ENCODE measurements at regions not wholly inside any gene's neighbourhood (a gene's known extent, or its start where the extent isn't known, plus 50 kb on each side); places are given as distances from the start of the nearest gene placed in this dataset.
"Not testable (repeated sequence)": the region's sequence is repeated elsewhere in the genome, so short reads cannot be mapped to it uniquely, and the experiment has no call there.

GRCh38 chr5:2375291-2375690 is 376.2 kb downstream of the IRX2 start:
- Mint-ChIP-seq H3K9me3 (peaks cover 8% of the 10 kb centered on the region), H3K4me1 (no peaks in the 10 kb centered on the region), H3K27ac (no peak overlapping the region), H3K36me3 (ENCODE audit: low read depth) (no peaks in the 10 kb centered on the region), H3K4me3 (no peak overlapping the region), H3K27me3 (no peaks in the 10 kb centered on the region)
- no peak for DNase-seq
- CTCF ChIA-PET = no interaction called here
- POLR2A ChIA-PET = no interaction called here

GRCh38 chr5:2374703-2375102 is 376.8 kb downstream of the IRX2 start:
- Mint-ChIP-seq H3K9me3 (peaks cover 12% of the 10 kb centered on the region), H3K4me1 (no peaks in the 10 kb centered on the region), H3K27ac (no peak overlapping the region), H3K27me3 (no peaks in the 10 kb centered on the region), H3K4me3 (no peak overlapping the region), H3K36me3 (ENCODE audit: low read depth) (no peaks in the 10 kb centered on the region)
- ChIA-PET POLR2A (no interaction called here), CTCF (no interaction called here)
- no peak for DNase-seq

GRCh38 chr5:2373631-2374030 is 377.8 kb downstream of the IRX2 start:
- ChIA-PET POLR2A (no interaction called here), CTCF (no interaction called here)
- Mint-ChIP-seq H3K27ac (no peak overlapping the region), H3K4me1 (no peaks in the 10 kb centered on the region), H3K4me3 (no peak overlapping the region), H3K36me3 (ENCODE audit: low read depth) (no peaks in the 10 kb centered on the region), H3K27me3 (no peaks in the 10 kb centered on the region), H3K9me3 (peaks cover 18% of the 10 kb centered on the region)
- no peak for DNase-seq

GRCh38 chr5:2371419-2371710 is 380.1 kb downstream of the IRX2 start:
- no peaks in the 10 kb centered on the region for H3K36me3 Mint-ChIP-seq (ENCODE audit: low read depth)
- H3K27ac Mint-ChIP-seq = no peak overlapping the region

GRCh38 chr5:2370626-2371418 is 380.7 kb downstream of the IRX2 start:
- Mint-ChIP-seq H3K4me1 (no peaks in the 10 kb centered on the region), H3K36me3 (ENCODE audit: low read depth) (no peaks in the 10 kb centered on the region), H3K27me3 (no peaks in the 10 kb centered on the region), H3K4me3 (no peak overlapping the region), H3K27ac (no peak overlapping the region), H3K9me3 (peaks cover 24% of the 10 kb centered on the region)
- ChIA-PET CTCF (no interaction called here), POLR2A (no interaction called here)
- DNase-seq = no peak

More at GRCh38 chr5:2371419-2371710, 380.1 kb downstream of the IRX2 start:
- Mint-ChIP-seq H3K27me3 (no peaks in the 10 kb centered on the region), H3K9me3 (peaks cover 24% of the 10 kb centered on the region), H3K4me1 (no peaks in the 10 kb centered on the region), H3K4me3 (no peak overlapping the region)
- ChIA-PET CTCF (interaction anchor here (1.0 kb wide), 1 partner anchor 9 kb away, joined by 3 read pairs; no protein-coding TSS in a partner anchor), POLR2A (no interaction called here)
- DNase-seq = no peak

- POLR2A ChIA-PET = no interaction called here
Measured at GRCh38 chr5:2369178-2369577, 382.3 kb downstream of the IRX2 start.

GRCh38 chr5:2366816-2367215 is 384.7 kb downstream of the IRX2 start:
- no peak overlapping the region for H3K27ac Mint-ChIP-seq
- H3K36me3 Mint-ChIP-seq (ENCODE audit: low read depth) = no peaks in the 10 kb centered on the region
- H3K4me3 Mint-ChIP-seq = no peak overlapping the region
- no peaks in the 10 kb centered on the region for H3K4me1 Mint-ChIP-seq
- POLR2A ChIA-PET = no interaction called here
- peaks cover 22% of the 10 kb centered on the region for H3K9me3 Mint-ChIP-seq
- H3K27me3 Mint-ChIP-seq = no peaks in the 10 kb centered on the region
- DNase-seq = no peak
- CTCF ChIA-PET = no interaction called here

More at GRCh38 chr5:2369178-2369577, 382.3 kb downstream of the IRX2 start:
- H3K27ac Mint-ChIP-seq = no peak overlapping the region
- no peaks in the 10 kb centered on the region for H3K27me3 Mint-ChIP-seq
- H3K9me3 Mint-ChIP-seq = peaks cover 28% of the 10 kb centered on the region
- CTCF ChIA-PET = no interaction called here
- H3K4me3 Mint-ChIP-seq = no peak overlapping the region
- no peak for DNase-seq
- H3K4me1 Mint-ChIP-seq = no peaks in the 10 kb centered on the region
- no peaks in the 10 kb centered on the region for H3K36me3 Mint-ChIP-seq (ENCODE audit: low read depth)

GRCh38 chr5:2357309-2357708 is 394.2 kb downstream of the IRX2 start:
- no peak overlapping the region for H3K27ac Mint-ChIP-seq
- no peaks in the 10 kb centered on the region for H3K9me3 Mint-ChIP-seq
- no peak overlapping the region for H3K4me3 Mint-ChIP-seq
- ChIA-PET POLR2A (no interaction called here), CTCF (no interaction called here)
- H3K36me3 Mint-ChIP-seq (ENCODE audit: low read depth) = no peaks in the 10 kb centered on the region
- H3K4me1 Mint-ChIP-seq = no peaks in the 10 kb centered on the region
- no peaks in the 10 kb centered on the region for H3K27me3 Mint-ChIP-seq
- no peak for DNase-seq

- peaks cover 3% of the 10 kb centered on the region for H3K9me3 Mint-ChIP-seq
- ChIA-PET CTCF (no interaction called here), POLR2A (no interaction called here)
- H3K27ac Mint-ChIP-seq = no peak overlapping the region
- H3K4me3 Mint-ChIP-seq = no peak overlapping the region
- H3K27me3 Mint-ChIP-seq = no peaks in the 10 kb centered on the region
- DNase-seq = no peak
- H3K4me1 Mint-ChIP-seq = no peaks in the 10 kb centered on the region
- no peaks in the 10 kb centered on the region for H3K36me3 Mint-ChIP-seq (ENCODE audit: low read depth)
Measured at GRCh38 chr5:2355859-2356258, 395.6 kb downstream of the IRX2 start.

GRCh38 chr5:2353871-2354440 is 397.5 kb downstream of the IRX2 start:
- Mint-ChIP-seq H3K27me3 (no peaks in the 10 kb centered on the region), H3K36me3 (ENCODE audit: low read depth) (no peaks in the 10 kb centered on the region), H3K27ac (no peak overlapping the region), H3K4me3 (no peak overlapping the region), H3K4me1 (no peaks in the 10 kb centered on the region), H3K9me3 (peaks cover 3% of the 10 kb centered on the region)
- no peak for DNase-seq
- ChIA-PET POLR2A (no interaction called here), CTCF (no interaction called here)

GRCh38 chr5:2353211-2353610 is 398.3 kb downstream of the IRX2 start:
- POLR2A ChIA-PET = no interaction called here
- no peaks in the 10 kb centered on the region for H3K36me3 Mint-ChIP-seq (ENCODE audit: low read depth)
- CTCF ChIA-PET = no interaction called here
- H3K27ac Mint-ChIP-seq = no peak overlapping the region
- H3K4me3 Mint-ChIP-seq = no peak overlapping the region
- H3K4me1 Mint-ChIP-seq = no peaks in the 10 kb centered on the region
- no peak for DNase-seq
- no peaks in the 10 kb centered on the region for H3K27me3 Mint-ChIP-seq
- peaks cover 6% of the 10 kb centered on the region for H3K9me3 Mint-ChIP-seq

- POLR2A ChIA-PET = no interaction called here
- CTCF ChIA-PET = interaction anchor here (0.9 kb wide), 1 partner anchor 10 kb away, joined by 3 read pairs; no protein-coding TSS in a partner anchor
- Mint-ChIP-seq H3K27me3 (no peaks in the 10 kb centered on the region), H3K4me3 (no peak overlapping the region), H3K36me3 (ENCODE audit: low read depth) (no peaks in the 10 kb centered on the region), H3K4me1 (no peaks in the 10 kb centered on the region), H3K27ac (no peak overlapping the region), H3K9me3 (peaks cover 8% of the 10 kb centered on the region)
- DNase-seq = no peak
Measured at GRCh38 chr5:2352101-2352861, 399.2 kb downstream of the IRX2 start.

GRCh38 chr5:2349768-2350167 is 401.7 kb downstream of the IRX2 start:
- H3K27me3 Mint-ChIP-seq; H3K27ac Mint-ChIP-seq; DNase-seq; H3K4me1 Mint-ChIP-seq; CTCF ChIA-PET; H3K4me3 Mint-ChIP-seq; POLR2A ChIA-PET; H3K36me3 Mint-ChIP-seq (ENCODE audit: low read depth): not testable (repeated sequence)
- H3K9me3 Mint-ChIP-seq = peaks cover 16% of the 10 kb centered on the region
